ENCODE measurements at regions not wholly inside any gene's neighbourhood (a gene's known extent, or its start where the extent isn't known, plus 50 kb on each side); places are given as distances from the start of the nearest gene placed in this dataset.

GRCh38 chr6:93964321-93964720 is 545.0 kb upstream of the EPHA7 start:
- TF ChIP-seq POLR2AphosphoS5 (IDR thresholded peaks at IDR 0.05; ENCODE audit: low read depth, low read length) (no peak), SIN3A (IDR thresholded peaks at IDR 0.05; ENCODE audit: borderline replicate concordance, insufficient read depth, low read length) (no peak), REST (IDR thresholded peaks at IDR 0.05; ENCODE audit: insufficient read depth in 1 of 2, low read depth in 2 of 2, low read length in 2 of 2) (no peak), TAF1 (IDR thresholded peaks at IDR 0.05; ENCODE audit: borderline replicate concordance, insufficient read depth, low read length) (no peak), FOXP2 (optimal IDR thresholded peaks at IDR 0.05; ENCODE audit: borderline replicate concordance, extremely low read depth, extremely low read length, insufficient read depth) (no peak)

- TF ChIP-seq REST (IDR thresholded peaks at IDR 0.05; ENCODE audit: insufficient read depth in 1 of 2, low read depth in 2 of 2, low read length in 2 of 2) = no peak
- TF ChIP-seq SIN3A (IDR thresholded peaks at IDR 0.05; ENCODE audit: borderline replicate concordance, insufficient read depth, low read length) = no peak
- TF ChIP-seq TAF1 (IDR thresholded peaks at IDR 0.05; ENCODE audit: borderline replicate concordance, insufficient read depth, low read length) = no peak
- no peak for TF ChIP-seq FOXP2 (optimal IDR thresholded peaks at IDR 0.05; ENCODE audit: borderline replicate concordance, extremely low read depth, extremely low read length, insufficient read depth)
- TF ChIP-seq POLR2AphosphoS5 (IDR thresholded peaks at IDR 0.05; ENCODE audit: low read depth, low read length) = no peak
Observed at GRCh38 chr6:93962566-93962965, 543.2 kb upstream of the EPHA7 start.

- TF ChIP-seq TAF1 (IDR thresholded peaks at IDR 0.05; ENCODE audit: borderline replicate concordance, insufficient read depth, low read length) (no peak), POLR2AphosphoS5 (IDR thresholded peaks at IDR 0.05; ENCODE audit: low read depth, low read length) (no peak), REST (IDR thresholded peaks at IDR 0.05; ENCODE audit: insufficient read depth in 1 of 2, low read depth in 2 of 2, low read length in 2 of 2) (no peak), SIN3A (IDR thresholded peaks at IDR 0.05; ENCODE audit: borderline replicate concordance, insufficient read depth, low read length) (no peak), FOXP2 (optimal IDR thresholded peaks at IDR 0.05; ENCODE audit: borderline replicate concordance, extremely low read depth, extremely low read length, insufficient read depth) (no peak)
Observed at GRCh38 chr6:93954584-93954983, 535.2 kb upstream of the EPHA7 start.

GRCh38 chr6:93943661-93944060 is 524.3 kb upstream of the EPHA7 start:
- no peak for TF ChIP-seq POLR2AphosphoS5 (IDR thresholded peaks at IDR 0.05; ENCODE audit: low read depth, low read length)
- TF ChIP-seq SIN3A (IDR thresholded peaks at IDR 0.05; ENCODE audit: borderline replicate concordance, insufficient read depth, low read length) = no peak
- no peak for TF ChIP-seq TAF1 (IDR thresholded peaks at IDR 0.05; ENCODE audit: borderline replicate concordance, insufficient read depth, low read length)
- TF ChIP-seq REST (IDR thresholded peaks at IDR 0.05; ENCODE audit: insufficient read depth in 1 of 2, low read depth in 2 of 2, low read length in 2 of 2) = no peak
- TF ChIP-seq FOXP2 (optimal IDR thresholded peaks at IDR 0.05; ENCODE audit: borderline replicate concordance, extremely low read depth, extremely low read length, insufficient read depth) = no peak

- TF ChIP-seq TAF1 (IDR thresholded peaks at IDR 0.05; ENCODE audit: borderline replicate concordance, insufficient read depth, low read length) (no peak), FOXP2 (optimal IDR thresholded peaks at IDR 0.05; ENCODE audit: borderline replicate concordance, extremely low read depth, extremely low read length, insufficient read depth) (no peak), REST (IDR thresholded peaks at IDR 0.05; ENCODE audit: insufficient read depth in 1 of 2, low read depth in 2 of 2, low read length in 2 of 2) (no peak), POLR2AphosphoS5 (IDR thresholded peaks at IDR 0.05; ENCODE audit: low read depth, low read length) (no peak), SIN3A (IDR thresholded peaks at IDR 0.05; ENCODE audit: borderline replicate concordance, insufficient read depth, low read length) (no peak)
Observed at GRCh38 chr6:93940381-93940780, 521.0 kb upstream of the EPHA7 start.

Data from PFSK-1 (cell line).